Stimulated activated CD4-positive, alpha-beta T cell treated with anti-CD3 and anti-CD28 coated beads, TNF-alpha, amount 100 ng/mL, for 48 hours (primary cell): ENCODE measurements at regions not wholly inside any gene's neighbourhood (a gene's known extent, or its start where the extent isn't known, plus 50 kb on each side); places are given as distances from the start of the nearest gene placed in this dataset.

Source experiments
- DNase-seq, 3 donors: peaks; one replicate each; pipeline ENCODE4 v3.0.0-alpha.2; 2020; ENCODE audit warnings: low read depth in 3 of 3

DNA sequence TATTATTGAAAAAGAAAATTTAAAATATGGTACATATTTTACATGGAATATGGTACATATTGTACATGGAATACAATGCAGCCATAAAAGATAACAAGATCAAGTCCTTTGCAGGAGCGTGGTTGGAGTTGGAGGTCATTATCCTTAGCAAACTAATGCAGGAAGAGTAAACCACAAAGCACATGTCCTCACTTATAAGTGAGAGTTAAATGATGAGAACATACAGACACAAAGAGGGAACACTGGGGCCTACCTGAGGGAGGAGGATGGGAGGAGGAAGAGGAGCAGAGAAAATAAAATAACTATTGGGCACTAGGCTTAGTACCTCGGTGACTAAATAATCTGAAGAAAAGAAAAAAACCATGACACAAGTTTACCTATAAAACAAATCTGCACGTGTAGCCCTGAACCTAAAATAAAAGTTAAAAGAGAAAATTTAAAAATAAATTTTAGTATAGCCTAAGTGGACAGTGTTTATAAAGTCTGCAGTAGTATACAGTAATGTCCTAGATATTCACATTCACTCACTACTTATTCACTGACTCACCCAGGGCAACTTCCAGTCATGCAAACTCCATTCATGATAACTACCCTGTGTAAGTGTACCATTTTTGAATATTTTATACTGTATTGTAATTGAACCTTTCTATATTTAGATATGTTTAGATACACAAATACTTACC lies 204.4 kb downstream of the FAM76B start:
- DNase-seq, result no peak

GRCh38 chr11:95584589-95584988 lies 205.0 kb downstream of the FAM76B start:
- no peak for DNase-seq

- no peak for DNase-seq
Measured at GRCh38 chr11:95584180-95584579, 205.4 kb downstream of the FAM76B start.

- DNase-seq, result no peak
Measured at GRCh38 chr11:95577716-95578460, 211.7 kb downstream of the FAM76B start.

- no peak for DNase-seq
Measured at GRCh38 chr11:95576146-95576845, 213.3 kb downstream of the FAM76B start.

DNA sequence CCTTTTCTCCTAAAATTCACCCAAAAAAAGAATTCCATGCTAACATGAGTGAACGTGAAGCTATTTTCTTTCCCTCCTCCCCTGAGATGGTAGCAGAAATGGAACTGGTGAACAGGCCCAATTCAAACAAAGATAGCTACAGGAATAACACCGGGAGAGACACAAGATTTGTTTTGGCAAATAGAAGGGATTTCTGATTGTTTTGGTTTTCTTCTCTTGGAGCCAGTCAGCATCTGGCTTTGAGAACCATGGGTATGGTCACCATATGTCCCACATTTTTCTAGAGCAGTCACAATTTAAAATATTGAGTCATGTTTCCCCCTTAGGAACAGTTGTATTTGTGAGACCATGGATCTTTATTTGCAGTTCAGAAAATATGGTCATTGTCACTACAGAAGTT lies 214.1 kb downstream of the FAM76B start:
- no peak for DNase-seq

DNA sequence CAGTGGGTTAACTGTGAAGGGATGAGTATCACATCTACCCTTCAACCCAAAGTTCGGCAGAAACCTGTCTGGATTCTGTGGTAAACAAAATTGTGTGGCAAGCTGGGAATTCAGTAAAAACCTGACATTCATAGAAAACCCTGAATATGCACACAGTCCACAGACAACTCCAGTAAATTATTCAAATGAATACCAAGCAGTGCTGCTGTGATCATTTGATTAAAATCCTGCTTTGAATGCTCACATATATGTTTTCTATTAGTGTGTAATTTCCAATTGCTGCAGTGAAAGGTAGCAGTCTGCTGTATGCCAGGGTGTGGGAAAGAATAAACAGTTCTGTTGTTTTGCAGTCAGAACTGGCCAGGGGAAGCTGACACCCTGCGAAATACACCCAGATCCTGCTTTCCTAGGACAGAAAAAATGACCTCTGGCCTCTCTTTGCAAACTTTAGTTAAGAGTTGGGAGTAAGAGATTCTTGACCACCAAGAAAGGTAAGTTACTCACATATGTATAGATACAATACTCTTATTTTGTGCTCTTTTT lies 217.8 kb downstream of the FAM76B start:
- no peak for DNase-seq

- DNase-seq, result no peak
Measured at GRCh38 chr11:95570845-95571244, 218.7 kb downstream of the FAM76B start.

GRCh38 chr11:95569207-95569606 lies 220.4 kb downstream of the FAM76B start:
- DNase-seq, result no peak

- no peak for DNase-seq
Measured at GRCh38 chr11:95568281-95568680, 221.3 kb downstream of the FAM76B start.

GRCh38 chr11:95567685-95568084 lies 221.9 kb downstream of the FAM76B start:
- no peak for DNase-seq

DNA sequence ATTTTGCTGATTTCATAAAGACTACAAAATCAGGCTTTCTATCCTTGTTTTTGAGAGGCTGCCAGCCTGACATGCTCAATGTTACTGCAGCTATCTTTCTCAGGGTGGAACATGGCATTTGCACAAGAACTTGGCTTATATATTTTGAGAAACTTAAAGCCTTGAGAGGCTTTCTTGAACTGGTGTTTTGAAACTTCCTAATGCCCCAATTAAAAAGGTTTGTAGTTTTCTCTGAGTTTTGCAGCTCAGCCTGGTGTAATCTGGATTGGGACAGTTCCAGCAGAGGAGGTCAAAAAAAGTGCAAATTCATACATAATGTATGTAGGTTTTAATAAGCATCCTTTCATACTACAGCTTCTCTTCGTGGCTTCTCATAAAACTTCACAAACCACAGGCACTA lies 223.4 kb downstream of the FAM76B start:
- no peak for DNase-seq

DNA sequence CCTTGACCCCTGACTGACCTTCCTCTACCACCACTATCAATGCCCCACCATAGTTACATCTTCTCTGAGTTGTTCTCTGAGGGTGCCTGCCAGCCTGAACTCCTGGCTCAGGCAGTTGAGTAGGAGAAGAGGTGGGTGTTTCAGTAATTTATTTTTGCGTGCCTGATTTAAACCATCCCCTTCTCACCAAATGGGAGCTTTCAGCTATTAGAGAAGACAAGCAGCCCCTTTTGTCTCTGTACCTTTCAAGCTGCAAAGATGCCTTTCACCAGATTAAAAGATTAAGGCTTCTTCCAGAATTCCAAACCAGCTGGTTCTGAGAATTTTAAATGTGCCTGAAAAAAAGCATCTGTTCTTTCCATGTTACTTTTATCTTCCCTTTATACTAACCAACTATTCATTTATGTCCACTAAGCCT lies 223.8 kb downstream of the FAM76B start:
- DNase-seq, result no peak

- no peak for DNase-seq
Measured at GRCh38 chr11:95563859-95564258, 225.7 kb downstream of the FAM76B start.

- no peak for DNase-seq
Measured at GRCh38 chr11:95563173-95563572, 226.4 kb downstream of the FAM76B start.

- DNase-seq, result no peak
Measured at GRCh38 chr11:95562196-95562921, 227.2 kb downstream of the FAM76B start.

DNA sequence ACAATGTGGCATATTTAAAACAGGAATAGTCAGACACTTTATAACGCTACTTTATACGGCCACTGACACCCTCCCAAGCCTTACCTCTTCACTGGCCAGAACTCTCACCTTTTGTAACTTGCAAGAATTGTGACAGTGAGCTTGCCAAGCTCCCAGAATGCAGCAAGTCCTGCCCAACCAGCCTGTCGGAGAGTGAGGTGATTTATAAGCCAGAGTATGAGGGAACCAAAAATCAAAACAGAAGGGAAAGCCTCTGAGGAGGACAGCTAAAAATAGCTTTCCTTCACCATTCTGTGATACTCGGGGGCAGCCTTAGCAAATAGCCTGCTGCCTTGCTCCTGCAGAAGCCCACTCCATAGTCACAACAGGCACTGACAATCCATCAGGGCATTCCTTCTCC lies 229.7 kb downstream of the FAM76B start:
- no peak for DNase-seq

- no peak for DNase-seq
Measured at GRCh38 chr11:95557376-95557775, 232.2 kb downstream of the FAM76B start.

GRCh38 chr11:95556342-95557163 lies 233.0 kb downstream of the FAM76B start:
- DNase-seq, result peak in 2 of 3 donors; percentile 11 to 16

- DNase-seq, result no peak
Measured at GRCh38 chr11:95556011-95556341, 233.6 kb downstream of the FAM76B start.

DNA sequence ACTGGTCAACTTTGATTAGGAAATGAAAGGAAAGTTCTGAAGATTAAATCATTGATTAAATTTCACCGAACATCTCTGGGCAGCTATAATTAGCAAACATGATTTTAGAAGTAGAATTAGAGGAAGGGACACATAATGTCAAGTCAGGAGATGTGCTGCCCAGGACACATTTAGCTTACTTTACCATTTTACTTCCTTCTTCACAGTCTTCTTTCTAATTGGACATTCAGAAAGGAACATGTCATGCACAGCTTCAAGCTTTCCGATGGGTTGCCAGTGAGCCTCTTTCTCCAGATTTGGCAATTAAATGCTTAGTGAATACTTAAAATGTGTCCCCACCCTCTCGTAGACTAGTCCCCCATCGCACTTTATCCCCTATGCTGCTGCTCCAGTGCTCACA lies 234.7 kb downstream of the FAM76B start:
- no peak for DNase-seq
